RKO (cell line): ENCODE measurements at regions not wholly inside any gene's neighbourhood (a gene's known extent, or its start where the extent isn't known, plus 50 kb on each side); places are given as distances from the start of the nearest gene placed in this dataset.
"Not testable (repeated sequence)": the region's sequence is repeated elsewhere in the genome, so short reads cannot be mapped to it uniquely, and the experiment has no call there.

Experiments
- DNase-seq: peaks from one replicate; pipeline ENCODE4 v3.0.0-alpha.2; 2016; ENCODE audit warnings: low spot score

GRCh38 chr4:77510367-77510766 is 95.3 kb upstream of the CXCL13 start:
- DNase-seq = no peak

- DNase-seq = no peak
Observed at GRCh38 chr4:77525538-77525937, 80.1 kb upstream of the CXCL13 start.

GRCh38 chr4:77527900-77528299 is 77.7 kb upstream of the CXCL13 start:
- not testable (repeated sequence) for DNase-seq

GRCh38 chr4:77538144-77538543 is 67.5 kb upstream of the CXCL13 start:
- no peak for DNase-seq

- no peak for DNase-seq
Observed at GRCh38 chr4:77538574-77539157, 67.0 kb upstream of the CXCL13 start.
